HL-60 (cell line): ENCODE measurements at regions not wholly inside any gene's neighbourhood (a gene's known extent, or its start where the extent isn't known, plus 50 kb on each side); places are given as distances from the start of the nearest gene placed in this dataset.

Experiments
- DNase-seq, 2 experiments: peaks; one replicate each; pipeline ENCODE4 v3.0.0-alpha.2; 2010 to 2020; ENCODE audit warnings: low read depth in 1 of 2, low spot score in 1 of 2
- H3K27ac ChIP-seq: fragments of 250-450 bp; sonication (Bioruptor Pico); replicated peaks from 2 replicates; pipeline ENCODE4 v1.5.1; 2020; ENCODE audit warnings: mild to moderate bottlenecking, moderate library complexity
- H3K27me3 ChIP-seq: fragments of 250-450 bp; sonication (Bioruptor Pico); 2 replicates; pipeline ENCODE4 v1.5.1; 2021; ENCODE audit warnings: mild to moderate bottlenecking, moderate library complexity; ENCODE audit not compliant: insufficient read depth, poor library complexity, severe bottlenecking
- H3K4me3 ChIP-seq: replicated peaks from 2 replicates; pipeline ENCODE4 v1.5.1; 2011; ENCODE audit warnings: mild to moderate bottlenecking, control low read depth, low read length; ENCODE audit not compliant: insufficient read depth
- CTCF ChIP-seq: IDR thresholded peaks from one replicate; pipeline ENCODE4 v1.5.1; 2011; ENCODE audit warnings: low read length, control low read depth, inconsistent platforms; ENCODE audit not compliant: insufficient read depth
- GABPA ChIP-seq: IDR thresholded peaks from 2 replicates; pipeline ENCODE4 v1.6.1; 2012; ENCODE audit warnings: low read depth
- POLR2AphosphoS5 ChIP-seq: IDR thresholded peaks from 2 replicates; pipeline ENCODE4 v1.6.1; 2012; ENCODE audit warnings: low read depth
- SPI1 ChIP-seq: IDR thresholded peaks from 2 replicates; pipeline ENCODE4 v1.6.1; 2012; ENCODE audit warnings: low read depth, mild to moderate bottlenecking, borderline replicate concordance
- TF ChIP-seq, protein P1 (sequence below): IDR thresholded peaks from 2 replicates; pipeline ENCODE4 v1.6.1; 2012; ENCODE audit warnings: low read depth; ENCODE audit not compliant: insufficient replicate concordance

DNA sequence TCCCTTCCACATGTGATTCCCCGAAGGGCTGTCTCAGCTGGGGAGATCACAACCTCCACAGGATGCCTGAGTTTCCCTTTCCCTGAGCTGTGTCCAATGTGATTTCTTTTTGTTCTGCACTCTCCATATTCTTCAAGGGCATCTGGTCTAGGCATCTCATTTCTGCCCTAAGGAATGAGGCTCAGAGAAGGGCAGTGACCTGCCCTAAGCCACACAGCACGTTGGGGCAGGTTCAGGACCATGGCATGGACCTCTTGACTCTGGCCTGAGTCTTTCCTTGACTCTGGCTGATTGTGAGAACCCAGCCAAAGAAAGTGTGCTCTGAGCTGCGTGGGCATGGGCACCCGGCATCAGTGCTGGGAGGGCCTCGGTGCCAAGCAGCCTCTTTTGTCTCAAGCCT, 590.3 kb downstream of the PTPRU start:
- H3K27me3 ChIP-seq, result no peaks in the 10 kb centered on the region
- H3K27ac ChIP-seq, result no peak overlapping the region
- TF ChIP-seq SPI1 (no peak), CTCF (no peak)
- no peak for DNase-seq
- no peak overlapping the region for H3K4me3 ChIP-seq

DNA sequence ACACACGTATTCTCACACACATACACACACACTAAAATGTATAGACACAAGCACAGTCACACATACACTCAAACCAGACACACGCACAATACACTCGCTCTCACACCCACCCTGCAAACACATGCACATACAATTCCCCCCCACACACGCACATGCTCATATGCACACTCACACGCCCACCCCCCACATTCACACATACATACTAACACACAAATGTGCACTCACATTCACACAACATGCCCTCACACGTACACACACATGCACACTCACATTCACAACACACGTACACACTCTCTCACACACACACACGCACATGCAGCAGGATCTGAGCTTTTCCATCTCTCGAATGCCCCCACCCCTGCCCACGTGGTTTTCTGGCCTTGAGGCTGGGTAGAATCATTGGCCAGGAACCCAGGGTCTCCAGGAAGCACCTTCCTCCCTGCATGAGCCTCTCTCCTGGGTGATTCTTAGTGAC, 589.7 kb downstream of the PTPRU start:
- H3K27me3 ChIP-seq, result no peaks in the 10 kb centered on the region
- TF ChIP-seq POLR2AphosphoS5, result no peak
- no peak for TF ChIP-seq CTCF
- no peak for TF ChIP-seq GABPA
- TF ChIP-seq SPI1, result no peak
- TF ChIP-seq, protein P1, sequence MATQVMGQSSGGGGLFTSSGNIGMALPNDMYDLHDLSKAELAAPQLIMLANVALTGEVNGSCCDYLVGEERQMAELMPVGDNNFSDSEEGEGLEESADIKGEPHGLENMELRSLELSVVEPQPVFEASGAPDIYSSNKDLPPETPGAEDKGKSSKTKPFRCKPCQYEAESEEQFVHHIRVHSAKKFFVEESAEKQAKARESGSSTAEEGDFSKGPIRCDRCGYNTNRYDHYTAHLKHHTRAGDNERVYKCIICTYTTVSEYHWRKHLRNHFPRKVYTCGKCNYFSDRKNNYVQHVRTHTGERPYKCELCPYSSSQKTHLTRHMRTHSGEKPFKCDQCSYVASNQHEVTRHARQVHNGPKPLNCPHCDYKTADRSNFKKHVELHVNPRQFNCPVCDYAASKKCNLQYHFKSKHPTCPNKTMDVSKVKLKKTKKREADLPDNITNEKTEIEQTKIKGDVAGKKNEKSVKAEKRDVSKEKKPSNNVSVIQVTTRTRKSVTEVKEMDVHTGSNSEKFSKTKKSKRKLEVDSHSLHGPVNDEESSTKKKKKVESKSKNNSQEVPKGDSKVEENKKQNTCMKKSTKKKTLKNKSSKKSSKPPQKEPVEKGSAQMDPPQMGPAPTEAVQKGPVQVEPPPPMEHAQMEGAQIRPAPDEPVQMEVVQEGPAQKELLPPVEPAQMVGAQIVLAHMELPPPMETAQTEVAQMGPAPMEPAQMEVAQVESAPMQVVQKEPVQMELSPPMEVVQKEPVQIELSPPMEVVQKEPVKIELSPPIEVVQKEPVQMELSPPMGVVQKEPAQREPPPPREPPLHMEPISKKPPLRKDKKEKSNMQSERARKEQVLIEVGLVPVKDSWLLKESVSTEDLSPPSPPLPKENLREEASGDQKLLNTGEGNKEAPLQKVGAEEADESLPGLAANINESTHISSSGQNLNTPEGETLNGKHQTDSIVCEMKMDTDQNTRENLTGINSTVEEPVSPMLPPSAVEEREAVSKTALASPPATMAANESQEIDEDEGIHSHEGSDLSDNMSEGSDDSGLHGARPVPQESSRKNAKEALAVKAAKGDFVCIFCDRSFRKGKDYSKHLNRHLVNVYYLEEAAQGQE, result no peak
- no peak overlapping the region for H3K4me3 ChIP-seq
- DNase-seq, result no peak
- H3K27ac ChIP-seq, result no peak overlapping the region

DNA sequence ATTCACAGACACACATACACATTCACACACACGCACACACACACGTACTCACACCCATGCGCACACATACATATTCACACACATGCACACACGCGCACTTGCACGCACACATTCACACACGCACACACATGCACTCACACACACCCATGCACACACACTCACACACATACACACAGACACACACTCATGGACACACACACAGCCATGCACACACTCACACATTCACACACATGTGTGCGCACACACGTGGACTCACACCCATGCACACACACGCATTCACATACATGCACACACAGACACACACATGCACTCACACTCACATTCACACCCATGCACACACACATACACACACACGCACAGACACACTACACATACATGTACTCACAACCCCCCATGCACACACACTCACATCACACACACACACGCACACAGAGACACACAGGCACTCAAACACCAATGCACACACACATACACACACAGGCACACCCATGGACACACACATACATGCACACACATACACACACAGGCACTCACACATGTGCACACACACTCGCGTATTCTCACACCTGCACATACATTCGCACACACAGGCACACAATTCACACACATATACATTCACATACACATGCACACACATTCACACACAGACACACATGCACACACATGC, 589.1 kb downstream of the PTPRU start:
- Histone ChIP-seq H3K27ac (no peak overlapping the region), H3K4me3 (no peak overlapping the region), H3K27me3 (no peaks in the 10 kb centered on the region)
- TF ChIP-seq SPI1, result no peak
- DNase-seq, result no peak

- Histone ChIP-seq H3K4me3 (no peak overlapping the region), H3K27me3 (no peaks in the 10 kb centered on the region), H3K27ac (no peak overlapping the region)
- TF ChIP-seq, protein P1, result no peak
- no peak for TF ChIP-seq CTCF
- TF ChIP-seq GABPA, result no peak
- no peak for TF ChIP-seq SPI1
- TF ChIP-seq POLR2AphosphoS5, result no peak
- no peak for DNase-seq
Measured at GRCh38 chr1:29824511-29825273, 588.4 kb downstream of the PTPRU start.
